ENCODE measurements at regions not wholly inside any gene's neighbourhood (a gene's known extent, or its start where the extent isn't known, plus 50 kb on each side); places are given as distances from the start of the nearest gene placed in this dataset.

GRCh38 chr20:51871943-51872342 is 69.6 kb upstream of the SALL4 start:
- DNase-seq (ENCODE audit: low spot score): no peak
- no peak for TF ChIP-seq CTCF (IDR thresholded peaks at IDR 0.05; ENCODE audit: extremely low read depth, insufficient read depth, missing control alignments)
- in situ Hi-C loops (cut with MboI; ENCODE audit: low pct_unique_long_range_greater_than_20kb, low sequenced_read_pairs, unreplicated experiment): no loop called here

GRCh38 chr20:51869002-51869401 is 66.7 kb upstream of the SALL4 start:
- no peak for TF ChIP-seq CTCF (IDR thresholded peaks at IDR 0.05; ENCODE audit: extremely low read depth, insufficient read depth, missing control alignments)
- in situ Hi-C loops (cut with MboI; ENCODE audit: low pct_unique_long_range_greater_than_20kb, low sequenced_read_pairs, unreplicated experiment): no loop called here

GRCh38 chr20:51867251-51867650 is 64.9 kb upstream of the SALL4 start:
- no peak for DNase-seq (ENCODE audit: low spot score)
- in situ Hi-C loops (cut with MboI; ENCODE audit: low pct_unique_long_range_greater_than_20kb, low sequenced_read_pairs, unreplicated experiment): no loop called here
- TF ChIP-seq CTCF (IDR thresholded peaks at IDR 0.05; ENCODE audit: extremely low read depth, insufficient read depth, missing control alignments): no peak

More at GRCh38 chr20:51869002-51869401, 66.7 kb upstream of the SALL4 start:
- no peak for DNase-seq (ENCODE audit: low spot score)

GRCh38 chr20:51864967-51865366 is 62.6 kb upstream of the SALL4 start:
- in situ Hi-C loops (cut with MboI; ENCODE audit: low pct_unique_long_range_greater_than_20kb, low sequenced_read_pairs, unreplicated experiment): no loop called here
- no peak for DNase-seq (ENCODE audit: low spot score)

GRCh38 chr20:51862796-51863195 is 60.5 kb upstream of the SALL4 start:
- no peak for DNase-seq (ENCODE audit: low spot score)
- in situ Hi-C loops (cut with MboI; ENCODE audit: low pct_unique_long_range_greater_than_20kb, low sequenced_read_pairs, unreplicated experiment): no loop called here
- TF ChIP-seq CTCF (IDR thresholded peaks at IDR 0.05; ENCODE audit: extremely low read depth, insufficient read depth, missing control alignments): no peak

More at GRCh38 chr20:51864967-51865366, 62.6 kb upstream of the SALL4 start:
- TF ChIP-seq CTCF (IDR thresholded peaks at IDR 0.05; ENCODE audit: extremely low read depth, insufficient read depth, missing control alignments): no peak

GRCh38 chr20:51861726-51862466 is 59.6 kb upstream of the SALL4 start:
- no peak for DNase-seq (ENCODE audit: low spot score)
- in situ Hi-C loops (cut with MboI; ENCODE audit: low pct_unique_long_range_greater_than_20kb, low sequenced_read_pairs, unreplicated experiment): no loop called here
- no peak for TF ChIP-seq CTCF (IDR thresholded peaks at IDR 0.05; ENCODE audit: extremely low read depth, insufficient read depth, missing control alignments)
